HEK293 (cell line): ENCODE measurements at regions not wholly inside any gene's neighbourhood (a gene's known extent, or its start where the extent isn't known, plus 50 kb on each side); places are given as distances from the start of the nearest gene placed in this dataset.

Experiments
- CTCF ChIA-PET: fragments of 350-600 bp; formaldehyde crosslinking; extraction: SDS; loops from one replicate; lab custom pipeline; 2021; ENCODE audit warnings: antibody characterized with exemption; lab: Yijun Ruan, JAX
- POLR2A ChIA-PET: fragments of 300-600 bp; formaldehyde crosslinking; extraction: SDS; loops from one replicate; lab custom pipeline; 2020; ENCODE audit warnings: antibody characterized with exemption, inconsistent platforms; lab: Yijun Ruan, JAX
- H3K27ac ChIP-seq: fragments of 200-500 bp; sonication (Bioruptor generic); 2 replicates; pipeline ENCODE4 v1.5.1; 2014; ENCODE audit warnings: low read depth, low read length, control low read depth, inconsistent platforms; ENCODE audit errors: extremely low read depth
- H3K36me3 ChIP-seq, 2 experiments: fragments of 200-500 bp in 1 of 2; sonication (Bioruptor generic) in 1 of 2; 1 replicate in 1 of 2; 2 replicates in 1 of 2; pipeline ENCODE4 v1.5.1; 2014 to 2017; ENCODE audit warnings: inconsistent platforms in 2 of 2, low read length in 2 of 2; ENCODE audit not compliant: control insufficient read depth in 2 of 2, insufficient read depth in 1 of 2
- H3K4me1 ChIP-seq: fragments of 200-500 bp; sonication (Bioruptor generic); 2 replicates; pipeline ENCODE4 v1.5.1; 2014; ENCODE audit warnings: mild to moderate bottlenecking, low read length, inconsistent platforms; ENCODE audit not compliant: control insufficient read depth, insufficient read depth
- H3K4me3 ChIP-seq: 2 replicates; pipeline ENCODE4 v1.5.1; 2011; ENCODE audit warnings: low read depth, mild to moderate bottlenecking, control low read depth, low read length, moderate library complexity
- H3K9me3 ChIP-seq: fragments of 200-500 bp; sonication (Bioruptor generic); 2 replicates; pipeline ENCODE4 v1.5.1; 2014; ENCODE audit warnings: low read depth, low read length, inconsistent platforms; ENCODE audit not compliant: control insufficient read depth, insufficient read depth
- GFI1B ChIP-seq: fragments of 450-650 bp; formaldehyde crosslinking; IDR thresholded peaks from 2 replicates; pipeline ENCODE4 v1.5.1; 2016; ENCODE audit warnings: missing biosample characterization, missing genetic modification characterization
- GLI4 ChIP-seq: fragments of 450-650 bp; formaldehyde crosslinking; IDR thresholded peaks from 2 replicates; pipeline ENCODE4 v1.5.1; 2016; ENCODE audit warnings: missing biosample characterization, missing genetic modification characterization
- KLF1 ChIP-seq: fragments of 450-650 bp; formaldehyde crosslinking; IDR thresholded peaks from 2 replicates; pipeline ENCODE4 v1.5.1; 2016; ENCODE audit warnings: missing biosample characterization, missing genetic modification characterization
- KLF16 ChIP-seq: fragments of 450-650 bp; formaldehyde crosslinking; IDR thresholded peaks from 2 replicates; pipeline ENCODE4 v1.5.1; 2017; ENCODE audit warnings: missing biosample characterization, missing genetic modification characterization
- SALL2 ChIP-seq: fragments of 450-650 bp; formaldehyde crosslinking; IDR thresholded peaks from 2 replicates; pipeline ENCODE4 v1.5.0; 2017; ENCODE audit warnings: missing biosample characterization, mild to moderate bottlenecking, missing genetic modification characterization, borderline replicate concordance
- WT1 ChIP-seq: fragments of 450-650 bp; formaldehyde crosslinking; IDR thresholded peaks from 2 replicates; pipeline ENCODE4 v1.5.1; 2016; ENCODE audit warnings: missing biosample characterization, missing genetic modification characterization
- ZBTB1 ChIP-seq: fragments of 450-650 bp; formaldehyde crosslinking; IDR thresholded peaks from 2 replicates; pipeline ENCODE4 v1.5.1; 2016; ENCODE audit warnings: missing biosample characterization, missing genetic modification characterization
- ZNF175 ChIP-seq: fragments of 450-650 bp; formaldehyde crosslinking; IDR thresholded peaks from 2 replicates; pipeline ENCODE4 v1.5.1; 2016; ENCODE audit warnings: missing biosample characterization, missing genetic modification characterization
- ZNF184 ChIP-seq: fragments of 450-650 bp; IDR thresholded peaks from 2 replicates; pipeline ENCODE4 v1.5.1; 2018; ENCODE audit warnings: missing biosample characterization, mild to moderate bottlenecking, missing genetic modification characterization
- ZNF19 ChIP-seq: fragments of 450-650 bp; formaldehyde crosslinking; IDR thresholded peaks from 2 replicates; pipeline ENCODE4; 2016; ENCODE audit warnings: missing biosample characterization, missing genetic modification characterization, low read depth
- ZNF239 ChIP-seq: fragments of 450-650 bp; formaldehyde crosslinking; IDR thresholded peaks from 2 replicates; pipeline ENCODE4 v1.5.1; 2016; ENCODE audit warnings: missing biosample characterization, missing genetic modification characterization
- ZNF335 ChIP-seq: fragments of 450-650 bp; formaldehyde crosslinking; conservative IDR thresholded peaks from 2 replicates; pipeline ENCODE4 v1.5.1; 2016; ENCODE audit warnings: missing biosample characterization, missing genetic modification characterization
- ZNF350 ChIP-seq: fragments of 450-650 bp; formaldehyde crosslinking; IDR thresholded peaks from 2 replicates; pipeline ENCODE4 v1.5.0; 2017; ENCODE audit warnings: missing biosample characterization, mild to moderate bottlenecking, missing genetic modification characterization
- ZNF362 ChIP-seq: fragments of 450-650 bp; formaldehyde crosslinking; IDR thresholded peaks from 2 replicates; pipeline ENCODE4 v1.5.1; 2016; ENCODE audit warnings: missing biosample characterization, missing genetic modification characterization
- ZNF366 ChIP-seq: fragments of 450-650 bp; formaldehyde crosslinking; conservative IDR thresholded peaks from 2 replicates; pipeline ENCODE4 v1.5.1; 2016; ENCODE audit warnings: missing biosample characterization, missing genetic modification characterization
- ZNF426 ChIP-seq: fragments of 450-650 bp; formaldehyde crosslinking; IDR thresholded peaks from 2 replicates; pipeline ENCODE4 v1.5.1; 2017; ENCODE audit warnings: missing biosample characterization, missing genetic modification characterization, mild to moderate bottlenecking, inconsistent platforms, moderate library complexity
- ZNF529 ChIP-seq: fragments of 450-650 bp; formaldehyde crosslinking; IDR thresholded peaks from 2 replicates; pipeline ENCODE4 v1.5.1; 2017; ENCODE audit warnings: missing genetic modification characterization, missing biosample characterization; ENCODE audit not compliant: insufficient replicate concordance
- ZNF596 ChIP-seq: fragments of 450-650 bp; IDR thresholded peaks from 2 replicates; pipeline ENCODE4 v1.5.0; 2018; ENCODE audit warnings: missing biosample characterization, mild to moderate bottlenecking, missing genetic modification characterization, moderate library complexity
- ZNF670 ChIP-seq: fragments of 450-650 bp; formaldehyde crosslinking; IDR thresholded peaks from 2 replicates; pipeline ENCODE4 v1.5.1; 2016; ENCODE audit warnings: missing biosample characterization, missing genetic modification characterization, low read depth
- ZNF701 ChIP-seq: fragments of 450-650 bp; formaldehyde crosslinking; IDR thresholded peaks from 2 replicates; pipeline ENCODE4 v1.5.1; 2016; ENCODE audit warnings: missing biosample characterization, missing genetic modification characterization
- ZNF768 ChIP-seq: fragments of 450-650 bp; formaldehyde crosslinking; IDR thresholded peaks from 2 replicates; pipeline ENCODE4 v1.5.1; 2018; ENCODE audit warnings: missing biosample characterization, mild to moderate bottlenecking, missing genetic modification characterization
- TF ChIP-seq, protein P1 (sequence below): fragments of 450-650 bp; formaldehyde crosslinking; IDR thresholded peaks from 2 replicates; pipeline ENCODE4 v1.5.1; 2016; ENCODE audit warnings: missing biosample characterization, missing genetic modification characterization
- TF ChIP-seq, protein P2 (sequence below): fragments of 450-650 bp; formaldehyde crosslinking; IDR thresholded peaks from 2 replicates; pipeline ENCODE4 v1.5.1; 2017; ENCODE audit warnings: missing biosample characterization, missing genetic modification characterization

DNA sequence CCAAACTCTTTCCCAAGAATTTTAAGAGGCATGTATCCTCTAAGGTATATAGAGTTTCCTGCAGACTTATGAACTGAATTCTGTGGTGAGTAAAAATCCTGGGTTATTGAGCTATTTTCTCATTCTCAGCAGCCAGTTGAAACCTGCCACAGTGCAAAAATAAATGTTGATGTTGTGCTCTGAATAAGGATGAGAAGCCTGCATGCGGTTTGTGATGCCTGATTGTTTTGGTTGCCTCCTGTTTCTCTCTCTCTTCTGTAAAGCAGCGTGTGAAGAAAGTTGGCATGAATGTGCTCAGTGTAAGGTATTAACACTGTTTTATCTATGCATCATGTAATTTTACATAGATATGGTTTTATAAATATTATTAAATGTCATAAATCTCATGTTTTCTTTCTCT is 452.6 kb downstream of the CDH2 start:
- Histone ChIP-seq H3K4me3 (no peak overlapping the region), H3K36me3 (no peaks in the 10 kb centered on the region), H3K9me3 (no peaks in the 10 kb centered on the region), H3K27ac (no peak overlapping the region), H3K4me1 (no peaks in the 10 kb centered on the region)
- TF ChIP-seq ZNF362 (tag by site-specific recombination) (no peak), ZNF184 (tag by site-specific recombination) (no peak), SALL2 (tag by site-specific recombination) (no peak), ZBTB1 (tag by site-specific recombination) (no peak)
- ChIA-PET CTCF (interaction anchor here (0.6 kb wide), 2 partner anchors 156 to 939 kb away, joined by 3 to 6 read pairs; no protein-coding TSS in a partner anchor), POLR2A (no interaction called here)

DNA sequence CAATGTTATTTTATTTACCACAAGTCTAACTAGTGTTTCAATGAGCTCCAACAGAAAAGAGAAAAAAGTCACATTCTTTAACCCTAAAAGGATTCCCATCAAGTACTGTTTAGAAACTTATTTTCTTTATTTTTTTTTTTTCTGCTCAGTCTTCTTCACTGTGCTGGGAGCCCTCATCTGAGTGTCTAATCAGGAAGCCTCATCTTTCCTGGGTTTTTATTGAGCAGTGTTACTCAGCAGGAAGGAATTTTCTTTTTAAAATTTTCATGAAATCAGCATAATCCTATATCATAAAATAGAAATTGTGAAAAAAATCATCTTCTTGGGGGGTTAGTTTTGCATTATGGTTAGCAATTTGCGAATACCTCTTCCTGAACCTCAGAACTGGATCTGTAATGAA is 453.8 kb downstream of the CDH2 start:
- Histone ChIP-seq H3K27ac (no peak overlapping the region), H3K4me1 (no peaks in the 10 kb centered on the region), H3K4me3 (no peak overlapping the region), H3K9me3 (no peaks in the 10 kb centered on the region), H3K36me3 (no peaks in the 10 kb centered on the region)
- no peak for TF ChIP-seq ZNF175 (tag by site-specific recombination)
- TF ChIP-seq ZNF596 (tag by site-specific recombination) = no peak
- no peak for TF ChIP-seq ZNF366 (tag by site-specific recombination)
- TF ChIP-seq KLF1 (tag by site-specific recombination) = no peak
- no peak for TF ChIP-seq SALL2 (tag by site-specific recombination)
- no peak for TF ChIP-seq GFI1B (tag by site-specific recombination)
- no peak for TF ChIP-seq KLF16 (tag by site-specific recombination)
- TF ChIP-seq ZNF768 = no peak
- TF ChIP-seq ZNF335 (tag by site-specific recombination) = no peak
- TF ChIP-seq ZNF670 (tag by site-specific recombination) = no peak
- TF ChIP-seq GLI4 (tag by site-specific recombination) = no peak
- TF ChIP-seq ZNF529 = no peak
- TF ChIP-seq ZNF426 (tag by site-specific recombination) = no peak
- no peak for TF ChIP-seq ZNF19 (tag by site-specific recombination)
- TF ChIP-seq ZNF701 (tag by site-specific recombination) = no peak
- TF ChIP-seq, protein P1, sequence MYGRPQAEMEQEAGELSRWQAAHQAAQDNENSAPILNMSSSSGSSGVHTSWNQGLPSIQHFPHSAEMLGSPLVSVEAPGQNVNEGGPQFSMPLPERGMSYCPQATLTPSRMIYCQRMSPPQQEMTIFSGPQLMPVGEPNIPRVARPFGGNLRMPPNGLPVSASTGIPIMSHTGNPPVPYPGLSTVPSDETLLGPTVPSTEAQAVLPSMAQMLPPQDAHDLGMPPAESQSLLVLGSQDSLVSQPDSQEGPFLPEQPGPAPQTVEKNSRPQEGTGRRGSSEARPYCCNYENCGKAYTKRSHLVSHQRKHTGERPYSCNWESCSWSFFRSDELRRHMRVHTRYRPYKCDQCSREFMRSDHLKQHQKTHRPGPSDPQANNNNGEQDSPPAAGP = no peak
- no peak for TF ChIP-seq ZNF350 (tag by site-specific recombination)
- TF ChIP-seq ZNF239 (tag by site-specific recombination) = no peak
- ChIA-PET CTCF (no interaction called here), POLR2A (no interaction called here)

DNA sequence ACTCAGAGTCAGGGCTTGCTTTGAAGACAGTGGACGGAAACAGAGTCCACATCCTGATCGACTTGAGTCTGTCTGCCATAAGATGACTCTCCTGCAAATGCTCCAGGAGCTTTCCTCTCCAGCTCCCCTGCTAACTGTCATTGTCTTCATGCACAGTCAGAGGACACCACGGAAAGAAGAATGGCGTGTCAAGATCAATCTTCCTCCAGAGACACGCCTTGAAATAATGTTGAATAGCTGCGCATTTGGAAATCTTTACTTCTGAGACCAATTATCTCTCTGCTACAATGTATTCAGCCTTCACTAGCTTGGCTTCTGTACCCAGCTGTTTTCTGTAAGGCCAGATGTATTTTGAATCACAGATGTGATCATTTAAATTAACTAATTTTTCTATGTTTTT is 457.2 kb downstream of the CDH2 start:
- POLR2A ChIA-PET = no interaction called here
- Histone ChIP-seq H3K4me1 (no peaks in the 10 kb centered on the region), H3K4me3 (no peak overlapping the region), H3K9me3 (no peaks in the 10 kb centered on the region), H3K36me3 (no peaks in the 10 kb centered on the region), H3K27ac (no peak overlapping the region)
- CTCF ChIA-PET = interaction anchor here (1.2 kb wide), 1 partner anchor 30 kb away, joined by 7 read pairs; no protein-coding TSS in a partner anchor
- TF ChIP-seq, protein P2, sequence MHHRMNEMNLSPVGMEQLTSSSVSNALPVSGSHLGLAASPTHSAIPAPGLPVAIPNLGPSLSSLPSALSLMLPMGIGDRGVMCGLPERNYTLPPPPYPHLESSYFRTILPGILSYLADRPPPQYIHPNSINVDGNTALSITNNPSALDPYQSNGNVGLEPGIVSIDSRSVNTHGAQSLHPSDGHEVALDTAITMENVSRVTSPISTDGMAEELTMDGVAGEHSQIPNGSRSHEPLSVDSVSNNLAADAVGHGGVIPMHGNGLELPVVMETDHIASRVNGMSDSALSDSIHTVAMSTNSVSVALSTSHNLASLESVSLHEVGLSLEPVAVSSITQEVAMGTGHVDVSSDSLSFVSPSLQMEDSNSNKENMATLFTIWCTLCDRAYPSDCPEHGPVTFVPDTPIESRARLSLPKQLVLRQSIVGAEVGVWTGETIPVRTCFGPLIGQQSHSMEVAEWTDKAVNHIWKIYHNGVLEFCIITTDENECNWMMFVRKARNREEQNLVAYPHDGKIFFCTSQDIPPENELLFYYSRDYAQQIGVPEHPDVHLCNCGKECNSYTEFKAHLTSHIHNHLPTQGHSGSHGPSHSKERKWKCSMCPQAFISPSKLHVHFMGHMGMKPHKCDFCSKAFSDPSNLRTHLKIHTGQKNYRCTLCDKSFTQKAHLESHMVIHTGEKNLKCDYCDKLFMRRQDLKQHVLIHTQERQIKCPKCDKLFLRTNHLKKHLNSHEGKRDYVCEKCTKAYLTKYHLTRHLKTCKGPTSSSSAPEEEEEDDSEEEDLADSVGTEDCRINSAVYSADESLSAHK (tag by site-specific recombination) = no peak
- TF ChIP-seq WT1 (tag by site-specific recombination) = no peak
